ENCODE measurements at regions not wholly inside any gene's neighbourhood (a gene's known extent, or its start where the extent isn't known, plus 50 kb on each side); places are given as distances from the start of the nearest gene placed in this dataset.

- CTCF ChIA-PET = no interaction called here
- RAD21 ChIA-PET (ENCODE audit: low non-redundant PET in 1 of 2, low total read pairs in 2 of 2, uncharacterized antibody in 2 of 2, unreplicated experiment in 2 of 2) = no interaction called here
- no peak overlapping the region for H3K4me3 ChIP-seq (replicated peaks in 1 of 2; ENCODE audit: low read depth in 1 of 2, low read length in 2 of 2)
- no peaks in the 10 kb centered on the region for H4K20me1 ChIP-seq (ENCODE audit: insufficient read depth)
- H3K4me1 ChIP-seq (ENCODE audit: control insufficient read depth in 1 of 2, insufficient read depth in 2 of 2, low read length in 2 of 2) = no peaks in the 10 kb centered on the region
- intact Hi-C loops (cut with micrococcal nuclease) = no loop called here
- no peaks in the 10 kb centered on the region for H3K36me3 ChIP-seq (ENCODE audit: control insufficient read depth in 1 of 2, insufficient read depth in 2 of 2, low read length in 2 of 2)
- ATAC-seq (no peak), DNase-seq (ENCODE audit: low read depth, low spot score) (no peak)
- H3K27ac ChIP-seq (ENCODE audit: low read depth, low read length) = no peak overlapping the region
- H3K27me3 ChIP-seq (ENCODE audit: insufficient read depth, low read length) = no peaks in the 10 kb centered on the region
- BruUV-seq (replicated peaks) = no TSS peak
- no peak overlapping the region for H2AFZ ChIP-seq (ENCODE audit: low read depth, low read length, poor library complexity, severe bottlenecking)
- no peak overlapping the region for H3K9ac ChIP-seq (ENCODE audit: low read length)
- H3K9me2 ChIP-seq (ENCODE audit: insufficient read depth) = no peaks in the 10 kb centered on the region
- no peak overlapping the region for H3K4me2 ChIP-seq (ENCODE audit: low read length)
- TF ChIP-seq EZH2phosphoT487 (IDR thresholded peaks at IDR 0.05; ENCODE audit: borderline replicate concordance) = no peak
- no peak for TF ChIP-seq POLR2A (IDR thresholded peaks at IDR 0.05; ENCODE audit: borderline replicate concordance, extremely low read depth, insufficient read depth, insufficient read length)
- H3K9me3 ChIP-seq (ENCODE audit: control insufficient read depth in 1 of 2, insufficient read depth in 1 of 2, low read depth in 1 of 2, low read length in 2 of 2) = peaks cover 5 to 27% of the 10 kb centered on the region in 2 experiments; a peak in 3 of 4 replicates
- POLR2A ChIA-PET = no interaction called here
- H3K79me2 ChIP-seq (ENCODE audit: insufficient read depth, low read length) = no peaks in the 10 kb centered on the region
Observed at GRCh38 chr21:20774737-20775136, 223.5 kb upstream of the NCAM2 start.

GRCh38 chr21:20779321-20779720 is 218.9 kb upstream of the NCAM2 start:
- Histone ChIP-seq H3K9me2 (ENCODE audit: insufficient read depth) (no peaks in the 10 kb centered on the region), H2AFZ (ENCODE audit: low read depth, low read length, poor library complexity, severe bottlenecking) (no peak overlapping the region), H3K36me3 (ENCODE audit: control insufficient read depth in 1 of 2, insufficient read depth in 2 of 2, low read length in 2 of 2) (no peaks in the 10 kb centered on the region), H3K9me3 (ENCODE audit: control insufficient read depth in 1 of 2, insufficient read depth in 1 of 2, low read depth in 1 of 2, low read length in 2 of 2) (peaks cover 22 to 29% of the 10 kb centered on the region in 2 experiments; a peak in 3 of 4 replicates), H3K9ac (ENCODE audit: low read length) (no peak overlapping the region), H4K20me1 (ENCODE audit: insufficient read depth) (no peaks in the 10 kb centered on the region), H3K4me2 (ENCODE audit: low read length) (no peak overlapping the region), H3K79me2 (ENCODE audit: insufficient read depth, low read length) (no peaks in the 10 kb centered on the region), H3K4me3 (replicated peaks in 1 of 2; ENCODE audit: low read depth in 1 of 2, low read length in 2 of 2) (no peak overlapping the region), H3K27me3 (ENCODE audit: insufficient read depth, low read length) (no peaks in the 10 kb centered on the region), H3K4me1 (ENCODE audit: control insufficient read depth in 1 of 2, insufficient read depth in 2 of 2, low read length in 2 of 2) (no peaks in the 10 kb centered on the region), H3K27ac (ENCODE audit: low read depth, low read length) (no peak overlapping the region)
- ChIA-PET RAD21 (ENCODE audit: low non-redundant PET in 1 of 2, low total read pairs in 2 of 2, uncharacterized antibody in 2 of 2, unreplicated experiment in 2 of 2) (no interaction called here), POLR2A (no interaction called here), CTCF (no interaction called here)
- DNase-seq (ENCODE audit: low read depth, low spot score) (no peak), ATAC-seq (no peak)
- BruUV-seq (replicated peaks) = no TSS peak
- intact Hi-C loops (cut with micrococcal nuclease) = no loop called here
- no peak for TF ChIP-seq SP1 (IDR thresholded peaks at IDR 0.05; ENCODE audit: low read depth)
- no peak for TF ChIP-seq RAD21 (IDR thresholded peaks at IDR 0.05; ENCODE audit: low read depth)
- TF ChIP-seq SRF (IDR thresholded peaks at IDR 0.05; ENCODE audit: low read depth) = no peak
- TF ChIP-seq EZH2phosphoT487 (IDR thresholded peaks at IDR 0.05; ENCODE audit: borderline replicate concordance) = no peak
- no peak for TF ChIP-seq EGR1 (IDR thresholded peaks at IDR 0.05; ENCODE audit: low read depth)
- TF ChIP-seq ZFX (IDR thresholded peaks at IDR 0.05) = no peak
- no peak for TF ChIP-seq ELF1 (IDR thresholded peaks at IDR 0.05; ENCODE audit: borderline replicate concordance, low read depth)
- no peak for TF ChIP-seq ATF3 (IDR thresholded peaks at IDR 0.05)
- TF ChIP-seq TCF7L2 (IDR thresholded peaks at IDR 0.05; ENCODE audit: borderline replicate concordance, extremely low read depth, insufficient read depth, insufficient read length) = no peak
- TF ChIP-seq JUND (IDR thresholded peaks at IDR 0.05) = no peak
- TF ChIP-seq SIN3A (IDR thresholded peaks at IDR 0.05; ENCODE audit: low read depth) = no peak
- no peak for TF ChIP-seq CTCF (IDR thresholded peaks at IDR 0.05 in 2 of 3, conservative IDR thresholded peaks at IDR 0.05 in 1 of 3; ENCODE audit: borderline replicate concordance in 1 of 3, insufficient read depth in 1 of 3, low read depth in 2 of 3, low read length in 2 of 3)
- TF ChIP-seq MAX (IDR thresholded peaks at IDR 0.05) = no peak
- no peak for TF ChIP-seq POLR2A (IDR thresholded peaks at IDR 0.05; ENCODE audit: borderline replicate concordance, extremely low read depth, insufficient read depth, insufficient read length)
- no peak for TF ChIP-seq FOSL1 (IDR thresholded peaks at IDR 0.05; ENCODE audit: low read depth)
- no peak for TF ChIP-seq REST (IDR thresholded peaks at IDR 0.05; ENCODE audit: low read depth)
- TF ChIP-seq CBX3 (IDR thresholded peaks at IDR 0.05; ENCODE audit: low read depth) = no peak

All from HCT116 (cell line).